ENCODE measurements at regions not wholly inside any gene's neighbourhood (a gene's known extent, or its start where the extent isn't known, plus 50 kb on each side); places are given as distances from the start of the nearest gene placed in this dataset.

- H3K4me3 ChIP-seq = no peak overlapping the region
- no peaks in the 10 kb centered on the region for H3K27me3 ChIP-seq
- no peak overlapping the region for H3K27ac ChIP-seq
- H3K36me3 ChIP-seq = no peaks in the 10 kb centered on the region
- H3K4me1 ChIP-seq = no peaks in the 10 kb centered on the region
- no peak for ATAC-seq (ENCODE audit: low FRiP score in 2 of 2)
- DNase-seq = no peak
- no peak for TF ChIP-seq CTCF (IDR thresholded peaks at IDR 0.05)
- TF ChIP-seq EP300 (IDR thresholded peaks at IDR 0.05) = peak in 1 of 4 donors; percentile 23
- H3K9me3 ChIP-seq = no peaks in the 10 kb centered on the region
- 66 to 72% methylated on average over 3 of the region's 3 CpGs for WGBS, 2 donors
These were observed 1242.6 kb downstream of the DIAPH3 start for GRCh38 chr13:58921129-58921528.

- WGBS, 2 donors = 86 to 95% methylated on average over 3 of the region's 3 CpGs
- H3K9me3 ChIP-seq = no peaks in the 10 kb centered on the region
- no peaks in the 10 kb centered on the region for H3K27me3 ChIP-seq
- TF ChIP-seq EP300 (IDR thresholded peaks at IDR 0.05) = no peak
- TF ChIP-seq POLR2A (IDR thresholded peaks at IDR 0.05) = no peak
- TF ChIP-seq CTCF (IDR thresholded peaks at IDR 0.05) = no peak
- no peak for TF ChIP-seq POLR2AphosphoS5 (IDR thresholded peaks at IDR 0.05)
- DNase-seq = no peak
- no peak for ATAC-seq (ENCODE audit: low FRiP score in 2 of 2)
- H3K27ac ChIP-seq = no peak overlapping the region
- H3K4me1 ChIP-seq = no peaks in the 10 kb centered on the region
- no peak overlapping the region for H3K4me3 ChIP-seq
- no peaks in the 10 kb centered on the region for H3K36me3 ChIP-seq
These were observed 1236.9 kb downstream of the DIAPH3 start for GRCh38 chr13:58926858-58927257.

GRCh38 chr13:58933475-58933874, 1230.3 kb downstream of the DIAPH3 start:
- no peak for DNase-seq
- H3K9me3 ChIP-seq = no peaks in the 10 kb centered on the region
- ATAC-seq (ENCODE audit: low FRiP score in 2 of 2) = no peak
- no peaks in the 10 kb centered on the region for H3K4me1 ChIP-seq
- H3K4me3 ChIP-seq = no peak overlapping the region
- no peaks in the 10 kb centered on the region for H3K36me3 ChIP-seq
- H3K27me3 ChIP-seq = no peaks in the 10 kb centered on the region
- no peak for TF ChIP-seq EP300 (IDR thresholded peaks at IDR 0.05)
- TF ChIP-seq CTCF (IDR thresholded peaks at IDR 0.05) = no peak
- no peak for TF ChIP-seq POLR2A (IDR thresholded peaks at IDR 0.05)
- TF ChIP-seq POLR2AphosphoS5 (IDR thresholded peaks at IDR 0.05) = no peak
- H3K27ac ChIP-seq = no peak overlapping the region

- Histone ChIP-seq H3K27ac (no peak overlapping the region), H3K4me1 (no peaks in the 10 kb centered on the region), H3K27me3 (no peaks in the 10 kb centered on the region), H3K36me3 (no peaks in the 10 kb centered on the region), H3K9me3 (no peaks in the 10 kb centered on the region), H3K4me3 (no peak overlapping the region)
- ATAC-seq (ENCODE audit: low FRiP score in 2 of 2) (no peak), DNase-seq (peak in 1 of 2 donors; percentile 17)
- WGBS, 2 donors = 92 to 98% methylated on average over 4 to 5 of the region's 5 CpGs
- TF ChIP-seq EP300 (IDR thresholded peaks at IDR 0.05) = no peak
- TF ChIP-seq CTCF (IDR thresholded peaks at IDR 0.05) = no peak
These were observed 1228.0 kb downstream of the DIAPH3 start for GRCh38 chr13:58935689-58936088.

- H3K4me1 ChIP-seq = no peaks in the 10 kb centered on the region
- no peak for ATAC-seq (ENCODE audit: low FRiP score in 2 of 2)
- no peaks in the 10 kb centered on the region for H3K27me3 ChIP-seq
- no peaks in the 10 kb centered on the region for H3K36me3 ChIP-seq
- no peak overlapping the region for H3K4me3 ChIP-seq
- WGBS, 2 donors = 88 to 90% methylated on average over 1 of the region's 1 CpG
- H3K9me3 ChIP-seq = peaks cover 3 to 12% (median 7%) of the 10 kb centered on the region in 4 donors
- TF ChIP-seq POLR2A (IDR thresholded peaks at IDR 0.05) = no peak
- TF ChIP-seq EP300 (IDR thresholded peaks at IDR 0.05) = no peak
- no peak for TF ChIP-seq CTCF (IDR thresholded peaks at IDR 0.05)
- TF ChIP-seq POLR2AphosphoS5 (IDR thresholded peaks at IDR 0.05) = no peak
- DNase-seq = no peak
- no peak overlapping the region for H3K27ac ChIP-seq
These were observed 1217.5 kb downstream of the DIAPH3 start for GRCh38 chr13:58946274-58946673.

Measured in upper lobe of left lung (tissue), 6 donors.